ENCODE measurements at regions not wholly inside any gene's neighbourhood (a gene's known extent, or its start where the extent isn't known, plus 50 kb on each side); places are given as distances from the start of the nearest gene placed in this dataset.
"Not testable (repeated sequence)": the region's sequence is repeated elsewhere in the genome, so short reads cannot be mapped to it uniquely, and the experiment has no call there.

DNA sequence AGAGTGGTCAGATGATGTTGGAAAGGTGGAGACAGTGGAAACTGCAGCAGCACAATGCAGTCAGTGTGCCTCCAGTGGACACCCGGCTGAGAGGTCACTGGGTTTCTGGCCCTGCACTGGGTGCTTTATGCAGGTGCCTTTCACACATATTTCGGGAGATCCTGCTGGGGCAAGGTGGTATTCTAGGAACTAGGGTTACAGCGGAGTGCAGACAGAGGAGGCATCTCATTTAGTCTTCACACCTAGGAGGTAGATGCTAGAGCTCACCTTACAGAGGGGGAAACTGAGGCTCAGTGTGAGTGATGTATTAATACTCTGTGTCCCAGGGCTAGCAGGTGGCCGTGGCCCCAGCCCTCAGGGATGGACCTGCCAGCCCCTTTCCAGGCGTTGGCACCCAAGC is 103.9 kb upstream of the KCTD7 start:
- Histone ChIP-seq H3K4me3 (no peak overlapping the region), H3K36me3 (replicated peaks in 1 of 2; ENCODE audit: insufficient read depth in 1 of 2, low read depth in 2 of 2) (no peaks in the 10 kb centered on the region), H3K27me3 (no peaks in the 10 kb centered on the region), H3K4me1 (no peaks in the 10 kb centered on the region), H3K9me3 (no peaks in the 10 kb centered on the region), H3K27ac (no peak overlapping the region)
- DNase-seq: no peak
- 80 to 88% methylated on average over 2 to 5 of the region's 5 CpGs for WGBS, 2 donors
- TF ChIP-seq, protein P1, sequence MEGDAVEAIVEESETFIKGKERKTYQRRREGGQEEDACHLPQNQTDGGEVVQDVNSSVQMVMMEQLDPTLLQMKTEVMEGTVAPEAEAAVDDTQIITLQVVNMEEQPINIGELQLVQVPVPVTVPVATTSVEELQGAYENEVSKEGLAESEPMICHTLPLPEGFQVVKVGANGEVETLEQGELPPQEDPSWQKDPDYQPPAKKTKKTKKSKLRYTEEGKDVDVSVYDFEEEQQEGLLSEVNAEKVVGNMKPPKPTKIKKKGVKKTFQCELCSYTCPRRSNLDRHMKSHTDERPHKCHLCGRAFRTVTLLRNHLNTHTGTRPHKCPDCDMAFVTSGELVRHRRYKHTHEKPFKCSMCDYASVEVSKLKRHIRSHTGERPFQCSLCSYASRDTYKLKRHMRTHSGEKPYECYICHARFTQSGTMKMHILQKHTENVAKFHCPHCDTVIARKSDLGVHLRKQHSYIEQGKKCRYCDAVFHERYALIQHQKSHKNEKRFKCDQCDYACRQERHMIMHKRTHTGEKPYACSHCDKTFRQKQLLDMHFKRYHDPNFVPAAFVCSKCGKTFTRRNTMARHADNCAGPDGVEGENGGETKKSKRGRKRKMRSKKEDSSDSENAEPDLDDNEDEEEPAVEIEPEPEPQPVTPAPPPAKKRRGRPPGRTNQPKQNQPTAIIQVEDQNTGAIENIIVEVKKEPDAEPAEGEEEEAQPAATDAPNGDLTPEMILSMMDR (IDR thresholded peaks at IDR 0.05): no peak
- no peak for TF ChIP-seq POLR2A (IDR thresholded peaks at IDR 0.05)
- ATAC-seq: no peak
- intact Hi-C loops (cut with DNase I): no loop called here

DNA sequence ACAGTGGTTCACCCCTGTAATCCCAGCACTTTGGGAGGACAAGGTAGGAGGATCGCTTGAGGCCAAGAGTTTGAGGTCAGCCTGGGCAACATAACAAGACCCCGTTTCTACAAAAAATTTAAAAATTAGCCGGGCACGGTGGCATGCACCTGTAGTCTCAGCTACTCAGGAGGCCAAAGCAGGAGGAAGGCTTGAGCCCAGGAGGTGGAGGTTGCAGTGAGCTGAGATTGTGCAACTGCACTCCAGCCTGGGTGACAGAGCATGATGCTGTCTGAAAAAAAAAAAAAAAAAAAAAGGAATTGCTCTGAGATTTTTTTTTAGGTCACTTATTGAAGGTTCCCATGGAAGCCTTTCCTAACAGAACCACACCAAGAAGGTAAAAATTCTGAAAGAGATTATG is 101.9 kb upstream of the KCTD7 start:
- H3K36me3 ChIP-seq (replicated peaks in 1 of 2; ENCODE audit: insufficient read depth in 1 of 2, low read depth in 2 of 2): not testable (repeated sequence)

DNA sequence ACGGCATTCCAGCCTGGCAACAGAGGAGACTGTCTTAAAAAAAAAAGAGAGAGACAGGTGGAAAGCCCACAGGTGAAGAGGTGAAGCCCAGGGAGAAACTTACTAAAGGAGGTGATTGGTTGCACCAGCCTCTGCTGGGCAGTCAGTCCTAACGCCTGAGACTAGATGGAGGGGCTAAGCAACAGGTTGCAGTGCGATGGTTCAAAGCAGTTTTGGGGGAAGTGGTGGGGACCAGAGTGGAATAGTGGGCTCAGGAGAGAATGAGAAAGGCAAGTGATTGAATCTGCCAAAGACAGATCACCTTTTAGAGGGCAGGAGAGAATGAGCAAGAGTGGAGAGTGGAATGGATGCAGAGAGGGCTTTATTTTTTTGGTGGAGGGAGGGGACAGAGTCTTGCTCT is 100.0 kb upstream of the KCTD7 start:
- intact Hi-C loops (cut with DNase I): no loop called here
- TF ChIP-seq POLR2A (IDR thresholded peaks at IDR 0.05): no peak
- TF ChIP-seq, protein P1 (IDR thresholded peaks at IDR 0.05): no peak

More for the DNA sequence above, 101.9 kb upstream of the KCTD7 start:
- H3K27ac ChIP-seq; DNase-seq; H3K27me3 ChIP-seq; ATAC-seq; H3K9me3 ChIP-seq; H3K4me1 ChIP-seq; intact Hi-C loops (cut with DNase I); H3K4me3 ChIP-seq: not testable (repeated sequence)
- 96% methylated on average over 4 of the region's 4 CpGs for WGBS, 2 donors

DNA sequence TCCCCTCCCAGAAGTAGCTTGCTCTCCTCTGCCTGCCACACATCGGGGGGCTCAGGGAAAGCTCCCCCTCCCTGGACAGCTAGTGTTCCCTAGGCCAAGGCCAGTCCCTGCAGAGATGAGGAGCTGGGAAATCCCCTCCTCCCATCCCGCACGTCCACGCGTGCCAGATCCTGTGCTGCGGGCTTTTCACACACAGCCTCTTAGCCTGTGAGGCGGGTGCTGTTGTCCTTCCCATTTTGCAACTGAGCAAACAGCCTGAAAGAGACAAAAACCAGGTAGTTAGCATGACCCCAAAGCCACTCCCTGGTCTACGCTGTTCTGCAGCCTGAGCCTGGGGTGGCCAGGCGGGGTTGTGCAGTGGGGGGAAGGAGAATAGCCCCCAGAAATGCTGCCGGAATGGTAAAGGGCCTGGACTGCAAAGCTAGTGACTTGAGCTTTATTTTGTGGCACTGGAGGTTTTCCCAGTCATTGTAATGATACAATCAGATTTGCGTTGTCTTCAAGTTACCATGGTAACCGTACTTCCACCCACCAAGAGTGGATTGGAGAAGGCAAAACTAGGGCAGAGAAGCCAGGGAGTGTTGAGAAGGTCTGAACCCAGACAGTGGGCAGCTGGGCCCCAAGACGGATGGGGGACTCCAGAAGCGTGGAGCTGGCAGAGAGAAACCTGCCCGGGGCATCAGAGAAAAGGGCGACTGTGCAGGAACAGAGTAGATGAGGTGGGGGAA is 98.6 kb upstream of the KCTD7 start:
- Histone ChIP-seq H3K27ac (no peak overlapping the region), H3K4me3 (no peak overlapping the region), H3K27me3 (no peaks in the 10 kb centered on the region), H3K9me3 (no peaks in the 10 kb centered on the region), H3K4me1 (no peaks in the 10 kb centered on the region), H3K36me3 (replicated peaks in 1 of 2; ENCODE audit: insufficient read depth in 1 of 2, low read depth in 2 of 2) (no peaks in the 10 kb centered on the region)
- intact Hi-C loops (cut with DNase I): no loop called here
- 87% methylated on average over 15 to 16 of the region's 16 CpGs for WGBS, 2 donors
- DNase-seq: no peak
- no peak for ATAC-seq
- TF ChIP-seq POLR2A (IDR thresholded peaks at IDR 0.05): no peak

More for the DNA sequence above, 100.0 kb upstream of the KCTD7 start:
- Histone ChIP-seq H3K4me1 (no peaks in the 10 kb centered on the region), H3K9me3 (no peaks in the 10 kb centered on the region), H3K27ac (no peak overlapping the region), H3K36me3 (replicated peaks in 1 of 2; ENCODE audit: insufficient read depth in 1 of 2, low read depth in 2 of 2) (no peaks in the 10 kb centered on the region), H3K27me3 (no peaks in the 10 kb centered on the region), H3K4me3 (no peak overlapping the region)
- no peak for DNase-seq
- ATAC-seq: no peak
- 88 to 98% methylated on average over 3 of the region's 3 CpGs for WGBS, 2 donors

DNA sequence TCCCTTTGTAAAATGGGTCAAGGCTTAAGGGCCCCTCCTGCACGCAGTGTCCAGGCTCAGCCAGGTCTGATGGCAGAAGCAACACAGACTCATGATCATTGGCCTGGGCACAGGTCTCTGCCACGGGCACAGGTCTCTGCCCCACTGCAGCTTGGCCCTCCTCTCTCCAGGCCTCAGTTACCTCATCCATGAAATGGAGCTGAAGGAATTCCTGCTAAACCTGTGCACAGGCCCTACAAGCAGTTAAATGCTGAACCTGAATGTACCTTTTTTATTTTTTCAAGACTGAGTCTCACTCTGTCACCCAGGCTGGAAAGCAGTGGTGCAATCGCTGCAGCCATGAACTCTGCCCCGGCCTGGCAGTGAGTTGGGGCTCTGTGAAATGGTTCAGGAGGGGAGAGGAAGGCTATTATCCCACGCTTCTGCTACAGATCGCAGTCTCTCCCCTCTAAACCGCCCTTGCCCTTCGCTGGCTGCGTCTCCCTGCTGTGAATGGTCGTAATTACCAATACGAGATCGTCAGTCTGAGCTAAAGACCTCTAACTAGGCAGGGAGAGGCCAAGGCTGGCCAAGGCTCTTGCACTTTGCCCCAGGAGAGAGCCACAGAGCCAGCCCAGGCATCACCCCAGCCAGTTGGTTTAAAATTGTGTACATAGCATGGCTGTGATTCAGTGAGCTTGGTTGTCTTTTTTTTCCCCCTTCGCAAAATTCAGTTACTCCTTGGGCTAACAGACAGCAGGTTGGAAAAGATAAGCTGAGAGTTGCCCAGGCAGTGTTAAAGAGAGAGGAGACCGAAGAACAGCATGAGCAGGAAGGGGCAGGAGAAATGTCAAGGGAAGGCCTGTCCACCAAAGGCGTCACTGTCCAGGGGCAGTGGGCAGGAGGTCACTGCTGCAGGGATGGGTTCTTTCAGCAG is 93.0 kb upstream of the KCTD7 start:
- no peak for ATAC-seq
- Histone ChIP-seq H3K4me3 (no peak overlapping the region), H3K9me3 (no peaks in the 10 kb centered on the region), H3K4me1 (no peaks in the 10 kb centered on the region), H3K36me3 (replicated peaks in 1 of 2; ENCODE audit: insufficient read depth in 1 of 2, low read depth in 2 of 2) (no peaks in the 10 kb centered on the region), H3K27me3 (no peaks in the 10 kb centered on the region), H3K27ac (no peak overlapping the region)
- WGBS, 2 donors: 93 to 96% methylated on average over 13 to 15 of the region's 15 CpGs
- TF ChIP-seq, protein P1 (IDR thresholded peaks at IDR 0.05): no peak
- no peak for TF ChIP-seq POLR2A (IDR thresholded peaks at IDR 0.05)
- DNase-seq: no peak
- intact Hi-C loops (cut with DNase I): no loop called here
